Activated CD8-positive, alpha-beta T cell treated with anti-CD3 and anti-CD28 coated beads for 36 hours (primary cell): ENCODE measurements at regions not wholly inside any gene's neighbourhood (a gene's known extent, or its start where the extent isn't known, plus 50 kb on each side); places are given as distances from the start of the nearest gene placed in this dataset.

ENCODE experiments used
- ATAC-seq: fragments of 200-7000 bp; cut with Tn5 transposase; one replicate; pipeline ENCODE4 v1.10.0; 2021; ENCODE audit warnings: mild to moderate bottlenecking, moderate library complexity
- CTCF ChIA-PET: fragments of 350-600 bp; sonication (Branson Sonifier 250); formaldehyde crosslinking; loops from one replicate; lab custom pipeline; 2021; ENCODE audit warnings: antibody characterized with exemption; lab: Charles Lee
- POLR2A ChIA-PET: fragments of 350-600 bp; sonication (Branson Sonifier 250); formaldehyde crosslinking; loops from one replicate; lab custom pipeline; 2021; ENCODE audit warnings: antibody characterized with exemption; lab: Charles Lee
- DNase-seq: peaks from one replicate; pipeline ENCODE4 v3.0.0-alpha.2; 2020
- H3K27ac Mint-ChIP-seq: one replicate; pipeline ENCODE4 v1.8.0; 2021; ENCODE audit warnings: mild to moderate bottlenecking, mixed read lengths
- H3K27me3 Mint-ChIP-seq: one replicate; pipeline ENCODE4 v1.8.0; 2021; ENCODE audit warnings: mixed read lengths
- H3K36me3 Mint-ChIP-seq: one replicate; pipeline ENCODE4 v1.8.0; 2021; ENCODE audit warnings: low read depth, mixed read lengths
- H3K4me1 Mint-ChIP-seq: one replicate; pipeline ENCODE4 v1.8.0; 2021; ENCODE audit warnings: low read depth, mixed read lengths
- H3K4me3 Mint-ChIP-seq: one replicate; pipeline ENCODE4 v1.8.0; 2021; ENCODE audit warnings: mild to moderate bottlenecking, moderate library complexity, mixed read lengths
- H3K9me3 Mint-ChIP-seq: one replicate; pipeline ENCODE4 v1.8.0; 2021; ENCODE audit warnings: mixed read lengths
- CTCF ChIP-seq: fragments of 200-600 bp; IDR thresholded peaks from one replicate; pipeline ENCODE4 v1.8.0; 2022; ENCODE audit warnings: antibody characterized with exemption, mild to moderate bottlenecking
- intact Hi-C: fragments of 100-400 bp; cut with micrococcal nuclease; formaldehyde crosslinking; loops from one replicate; pipeline ENCODE4 v1.10.0; 2022

GRCh38 chr3:18057471-18058091 lies 315.1 kb upstream of the TBC1D5 start:
- H3K36me3 Mint-ChIP-seq: no peaks in the 10 kb centered on the region

GRCh38 chr3:18054625-18055024 lies 312.2 kb upstream of the TBC1D5 start:
- Mint-ChIP-seq H3K27me3 (no peaks in the 10 kb centered on the region), H3K4me3 (no peak overlapping the region), H3K9me3 (peaks cover 9% of the 10 kb centered on the region), H3K4me1 (no peaks in the 10 kb centered on the region), H3K27ac (no peak overlapping the region), H3K36me3 (no peaks in the 10 kb centered on the region)
- ChIA-PET POLR2A (no interaction called here), CTCF (no interaction called here)
- intact Hi-C loops: no loop called here
- TF ChIP-seq CTCF: no peak
- no peak for ATAC-seq
- no peak for DNase-seq

More at GRCh38 chr3:18057471-18058091, 315.1 kb upstream of the TBC1D5 start:
- intact Hi-C loops: no loop called here
- Mint-ChIP-seq H3K4me1 (no peaks in the 10 kb centered on the region), H3K27ac (no peak overlapping the region), H3K4me3 (no peak overlapping the region), H3K27me3 (no peaks in the 10 kb centered on the region), H3K9me3 (peaks cover 9% of the 10 kb centered on the region)
- ATAC-seq (no peak), DNase-seq (no peak)
- ChIA-PET POLR2A (no interaction called here), CTCF (no interaction called here)
- no peak for TF ChIP-seq CTCF

GRCh38 chr3:18051306-18051705 lies 308.9 kb upstream of the TBC1D5 start:
- Mint-ChIP-seq H3K4me1 (no peaks in the 10 kb centered on the region), H3K9me3 (peaks cover 9% of the 10 kb centered on the region), H3K27ac (no peak overlapping the region), H3K4me3 (no peak overlapping the region), H3K27me3 (no peaks in the 10 kb centered on the region), H3K36me3 (no peaks in the 10 kb centered on the region)
- intact Hi-C loops: no loop called here
- ATAC-seq: no peak
- TF ChIP-seq CTCF: no peak
- POLR2A ChIA-PET: no interaction called here
- CTCF ChIA-PET: no interaction called here
- no peak for DNase-seq

- intact Hi-C loops: no loop called here
- CTCF ChIA-PET: no interaction called here
- no peaks in the 10 kb centered on the region for H3K27me3 Mint-ChIP-seq
These were observed 306.7 kb upstream of the TBC1D5 start for GRCh38 chr3:18049096-18049495.

GRCh38 chr3:18047052-18047451 lies 304.6 kb upstream of the TBC1D5 start:
- CTCF ChIA-PET: no interaction called here
- Mint-ChIP-seq H3K9me3 (no peaks in the 10 kb centered on the region), H3K27ac (no peak overlapping the region), H3K4me3 (no peak overlapping the region), H3K27me3 (no peaks in the 10 kb centered on the region), H3K36me3 (no peaks in the 10 kb centered on the region), H3K4me1 (no peaks in the 10 kb centered on the region)
- TF ChIP-seq CTCF: no peak
- no peak for ATAC-seq
- intact Hi-C loops: no loop called here
- DNase-seq: no peak
- POLR2A ChIA-PET: interaction anchor here (0.7 kb wide), 1 partner anchor 248 kb away, joined by 3 read pairs; no protein-coding TSS in a partner anchor

More at GRCh38 chr3:18049096-18049495, 306.7 kb upstream of the TBC1D5 start:
- ATAC-seq (no peak), DNase-seq (no peak)
- Mint-ChIP-seq H3K27ac (no peak overlapping the region), H3K4me3 (no peak overlapping the region), H3K9me3 (no peaks in the 10 kb centered on the region), H3K4me1 (no peaks in the 10 kb centered on the region), H3K36me3 (no peaks in the 10 kb centered on the region)
- POLR2A ChIA-PET: no interaction called here
- no peak for TF ChIP-seq CTCF
